MCF 10A (cell line): ENCODE measurements at regions not wholly inside any gene's neighbourhood (a gene's known extent, or its start where the extent isn't known, plus 50 kb on each side); places are given as distances from the start of the nearest gene placed in this dataset.
"Not testable (repeated sequence)": the region's sequence is repeated elsewhere in the genome, so short reads cannot be mapped to it uniquely, and the experiment has no call there.

Experiments used
- BruUV-seq: library from RNA; stranded (reverse); fragments of 400-500 nt; replicated peaks from 2 replicates; lab custom pipeline; 2021; lab: Mats Ljungman, UMichigan
- CTCF ChIA-PET: fragments of 300-600 bp; sonication (Branson Sonifier 250); formaldehyde crosslinking; extraction: SDS; loops from one replicate; lab custom pipeline; 2021; ENCODE audit warnings: antibody characterized with exemption, inconsistent platforms; lab: Yijun Ruan, JAX
- POLR2A ChIA-PET: fragments of 300-600, 350-650 bp; sonication (Branson Sonifier 250); formaldehyde crosslinking; extraction: SDS; loops from one replicate; lab custom pipeline; 2020; ENCODE audit warnings: antibody characterized with exemption, inconsistent platforms; lab: Yijun Ruan, JAX
- DNase-seq: peaks from one replicate; pipeline ENCODE4 v3.0.0-alpha.2; 2018; ENCODE audit not compliant: unreplicated experiment
- H3K27ac Mint-ChIP-seq: one replicate; pipeline ENCODE4 v1.8.0; 2022; ENCODE audit warnings: mild to moderate bottlenecking, low read depth, mixed read lengths; ENCODE audit not compliant: unreplicated experiment
- H3K27me3 Mint-ChIP-seq: one replicate; pipeline ENCODE4 v1.8.0; 2022; ENCODE audit warnings: mixed read lengths; ENCODE audit not compliant: insufficient read depth, unreplicated experiment
- H3K36me3 Mint-ChIP-seq: one replicate; pipeline ENCODE4 v1.8.0; 2022; ENCODE audit warnings: mild to moderate bottlenecking, moderate library complexity, mixed read lengths; ENCODE audit not compliant: insufficient read depth, unreplicated experiment
- H3K4me1 Mint-ChIP-seq: one replicate; pipeline ENCODE4 v1.8.0; 2022; ENCODE audit warnings: mixed read lengths; ENCODE audit not compliant: insufficient read depth, unreplicated experiment
- H3K4me3 Mint-ChIP-seq: one replicate; pipeline ENCODE4 v1.8.0; 2022; ENCODE audit warnings: mild to moderate bottlenecking, moderate library complexity, mixed read lengths; ENCODE audit not compliant: unreplicated experiment
- H3K9me3 Mint-ChIP-seq: one replicate; pipeline ENCODE4 v1.8.0; 2022; ENCODE audit warnings: mixed read lengths; ENCODE audit not compliant: unreplicated experiment
- intact Hi-C: fragments of 100-400 bp; cut with micrococcal nuclease; formaldehyde crosslinking; loops from 2 replicates; pipeline ENCODE4 v1.14.1; 2022
- TF ChIP-seq, protein P1 (sequence below): fragments of 200-600 bp; IDR thresholded peaks from one replicate; pipeline ENCODE4 v1.8.0; 2022; ENCODE audit warnings: antibody characterized with exemption, mild to moderate bottlenecking; ENCODE audit not compliant: unreplicated experiment

DNA sequence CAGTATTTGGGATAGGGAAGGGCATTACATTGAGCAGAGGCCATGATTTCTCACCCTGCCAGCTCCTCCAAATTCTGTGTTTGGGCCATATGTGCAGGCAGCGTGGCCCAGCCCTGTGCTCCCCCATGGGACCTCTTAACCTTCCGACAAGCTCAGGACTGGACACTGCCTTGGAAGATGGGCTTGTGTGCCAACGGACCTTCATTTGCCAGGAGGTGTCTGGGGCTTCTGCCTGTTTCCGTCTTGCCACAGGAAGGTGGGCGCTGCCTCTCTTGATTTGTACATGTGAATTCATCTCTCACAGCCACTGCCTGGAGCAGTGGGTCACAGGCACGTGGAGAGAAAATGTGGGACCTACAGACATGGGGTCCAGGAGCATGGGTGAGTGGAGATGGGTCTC lies 272.6 kb downstream of the CCSER2 start:
- H3K36me3 Mint-ChIP-seq: no peaks in the 10 kb centered on the region
- intact Hi-C loops: no loop called here
- ChIA-PET POLR2A (no interaction called here), CTCF (interaction anchor here (1.2 kb wide), 1 partner anchor 13 kb away, joined by 4 read pairs; no protein-coding TSS in a partner anchor)
- H3K27ac Mint-ChIP-seq: no peak overlapping the region
- H3K27me3 Mint-ChIP-seq: no peaks in the 10 kb centered on the region
- peaks cover 11% of the 10 kb centered on the region for H3K9me3 Mint-ChIP-seq
- H3K4me1 Mint-ChIP-seq: no peaks in the 10 kb centered on the region
- no peak for DNase-seq
- H3K4me3 Mint-ChIP-seq: no peak overlapping the region
- no TSS peak for BruUV-seq
- TF ChIP-seq, protein P1, sequence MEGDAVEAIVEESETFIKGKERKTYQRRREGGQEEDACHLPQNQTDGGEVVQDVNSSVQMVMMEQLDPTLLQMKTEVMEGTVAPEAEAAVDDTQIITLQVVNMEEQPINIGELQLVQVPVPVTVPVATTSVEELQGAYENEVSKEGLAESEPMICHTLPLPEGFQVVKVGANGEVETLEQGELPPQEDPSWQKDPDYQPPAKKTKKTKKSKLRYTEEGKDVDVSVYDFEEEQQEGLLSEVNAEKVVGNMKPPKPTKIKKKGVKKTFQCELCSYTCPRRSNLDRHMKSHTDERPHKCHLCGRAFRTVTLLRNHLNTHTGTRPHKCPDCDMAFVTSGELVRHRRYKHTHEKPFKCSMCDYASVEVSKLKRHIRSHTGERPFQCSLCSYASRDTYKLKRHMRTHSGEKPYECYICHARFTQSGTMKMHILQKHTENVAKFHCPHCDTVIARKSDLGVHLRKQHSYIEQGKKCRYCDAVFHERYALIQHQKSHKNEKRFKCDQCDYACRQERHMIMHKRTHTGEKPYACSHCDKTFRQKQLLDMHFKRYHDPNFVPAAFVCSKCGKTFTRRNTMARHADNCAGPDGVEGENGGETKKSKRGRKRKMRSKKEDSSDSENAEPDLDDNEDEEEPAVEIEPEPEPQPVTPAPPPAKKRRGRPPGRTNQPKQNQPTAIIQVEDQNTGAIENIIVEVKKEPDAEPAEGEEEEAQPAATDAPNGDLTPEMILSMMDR: no peak

DNA sequence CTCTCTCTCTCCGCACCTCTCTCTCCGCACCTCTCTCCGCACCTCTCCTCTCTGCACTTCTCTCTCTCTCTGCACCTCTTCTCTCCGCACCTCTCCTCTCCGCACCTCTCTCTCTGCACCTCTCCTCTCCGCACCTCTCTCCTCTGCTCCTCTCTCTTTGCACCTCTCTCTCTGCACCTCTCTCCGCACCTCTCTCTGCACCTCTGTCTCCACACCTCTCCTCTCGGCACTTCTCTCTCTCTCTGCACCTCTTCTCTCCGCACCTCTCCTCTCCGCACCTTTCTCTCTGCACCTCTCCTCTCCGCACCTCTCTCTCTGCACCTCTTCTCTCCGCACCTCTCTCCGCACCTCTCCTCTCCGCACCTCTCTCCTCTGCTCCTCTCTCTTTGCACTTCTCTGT lies 274.2 kb downstream of the CCSER2 start:
- not testable (repeated sequence) for BruUV-seq, DNase-seq

DNA sequence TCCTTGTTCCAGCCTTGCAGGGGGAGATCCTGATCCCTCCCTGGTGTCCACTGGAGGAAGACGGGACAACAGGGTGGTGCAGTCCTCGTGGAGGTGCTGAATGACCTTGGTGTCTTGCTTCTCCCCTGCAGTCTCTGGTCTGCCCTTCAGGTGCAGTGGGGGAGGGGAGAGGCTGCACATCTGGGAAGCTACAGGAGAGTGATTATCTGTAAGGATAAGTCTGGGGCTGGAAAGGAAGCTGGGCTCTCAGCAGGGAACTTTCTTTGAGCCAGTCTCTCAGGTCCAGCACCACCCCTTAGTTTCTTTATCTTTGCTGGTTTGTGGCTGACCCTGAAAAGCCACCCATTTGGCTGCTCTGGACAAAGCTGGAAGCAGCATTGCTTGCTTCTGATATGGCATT lies 275.6 kb downstream of the CCSER2 start:
- Mint-ChIP-seq H3K4me3 (no peak overlapping the region), H3K36me3 (no peaks in the 10 kb centered on the region)

More for the DNA sequence above, 274.2 kb downstream of the CCSER2 start:
- H3K36me3 Mint-ChIP-seq, H3K27ac Mint-ChIP-seq, intact Hi-C loops, CTCF ChIA-PET, H3K9me3 Mint-ChIP-seq, H3K4me3 Mint-ChIP-seq, H3K4me1 Mint-ChIP-seq, H3K27me3 Mint-ChIP-seq, POLR2A ChIA-PET: not testable (repeated sequence)

DNA sequence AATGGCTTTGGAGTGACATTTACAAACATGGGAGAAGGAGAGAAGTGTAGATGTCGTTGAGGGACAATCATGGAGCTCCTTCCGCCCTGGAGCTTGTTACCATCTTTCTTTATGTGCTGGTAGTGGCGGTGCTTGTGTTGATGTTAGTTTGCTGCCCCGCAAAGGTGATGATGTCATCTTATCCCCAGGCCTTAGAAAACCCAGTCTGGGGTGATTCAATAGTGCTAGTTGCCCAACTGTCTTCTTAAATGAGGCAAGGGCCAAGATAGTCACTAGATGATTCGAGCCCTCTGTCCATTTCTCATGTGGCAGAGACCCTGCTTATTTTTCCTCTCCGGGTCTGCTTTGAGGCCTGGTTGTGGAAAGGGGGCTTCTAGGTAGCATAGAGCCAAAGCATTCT lies 277.4 kb downstream of the CCSER2 start:
- TF ChIP-seq, protein P1: no peak
- no peak overlapping the region for H3K27ac Mint-ChIP-seq
- POLR2A ChIA-PET: interaction anchor here (0.7 kb wide), 1 partner anchor 65 kb away, joined by 4 read pairs; no protein-coding TSS in a partner anchor
- H3K4me1 Mint-ChIP-seq: no peaks in the 10 kb centered on the region
- no TSS peak for BruUV-seq
- H3K9me3 Mint-ChIP-seq: no peaks in the 10 kb centered on the region
- H3K4me3 Mint-ChIP-seq: no peak overlapping the region
- DNase-seq: peak; percentile 71
- no peaks in the 10 kb centered on the region for H3K27me3 Mint-ChIP-seq
- intact Hi-C loops: no loop called here
- H3K36me3 Mint-ChIP-seq: no peaks in the 10 kb centered on the region
- CTCF ChIA-PET: interaction anchor here (0.6 to 1.5 kb wide), 3 partner anchors 64 to 1954 kb away, joined by 3 to 5 read pairs (median 3); no protein-coding TSS in a partner anchor

More for the DNA sequence above, 275.6 kb downstream of the CCSER2 start:
- Mint-ChIP-seq H3K9me3 (no peaks in the 10 kb centered on the region), H3K27ac (no peak overlapping the region), H3K4me1 (no peaks in the 10 kb centered on the region), H3K27me3 (no peaks in the 10 kb centered on the region)
- no TSS peak for BruUV-seq
- intact Hi-C loops: no loop called here
- DNase-seq: no peak
- CTCF ChIA-PET: interaction anchor here (0.6 kb wide), 5 partner anchors 10 to 1834 kb away, joined by 3 read pairs; no protein-coding TSS in a partner anchor
- POLR2A ChIA-PET: no interaction called here
- TF ChIP-seq, protein P1: no peak
